ENCODE measurements at regions not wholly inside any gene's neighbourhood (a gene's known extent, or its start where the extent isn't known, plus 50 kb on each side); places are given as distances from the start of the nearest gene placed in this dataset.
"Not testable (repeated sequence)": the region's sequence is repeated elsewhere in the genome, so short reads cannot be mapped to it uniquely, and the experiment has no call there.

DNA sequence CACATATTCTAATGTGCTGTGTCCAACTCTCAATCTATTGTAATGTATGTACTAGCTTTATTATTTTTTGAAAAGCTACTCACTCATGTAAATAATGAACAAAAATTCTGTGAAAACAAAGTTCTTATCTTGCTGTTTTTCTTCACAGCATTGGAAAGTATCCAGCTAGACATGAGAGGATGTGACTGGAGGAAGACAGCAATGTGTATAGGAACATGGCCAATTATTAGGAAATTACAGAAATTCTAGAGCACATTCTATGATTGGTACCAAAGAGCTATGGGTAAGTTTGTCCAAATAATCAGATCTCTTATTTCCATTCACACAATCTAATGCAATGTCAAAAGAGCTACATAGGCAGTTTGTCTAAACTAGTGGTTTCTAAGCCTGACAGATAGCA, 1100.2 kb downstream of the FSCB start:
- no peak for DNase-seq

DNA sequence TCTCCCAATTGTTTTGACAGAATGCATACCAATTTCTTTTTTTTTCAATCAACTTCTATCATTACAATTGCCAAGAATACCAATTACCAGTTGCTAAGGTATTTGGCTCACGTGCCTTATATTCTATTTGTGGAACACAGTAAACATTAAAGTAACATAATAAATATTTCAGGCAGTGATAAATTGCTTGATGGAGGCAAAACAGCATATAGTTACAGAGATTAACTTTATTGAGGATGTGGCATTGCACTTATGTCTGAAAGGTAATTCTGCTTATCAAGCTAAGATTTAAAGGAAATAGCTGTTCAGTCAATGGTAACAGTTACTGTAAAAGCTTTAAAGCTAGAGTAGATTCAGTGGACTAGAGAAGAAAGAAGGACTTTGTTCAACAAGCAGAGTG, 1107.8 kb downstream of the FSCB start:
- DNase-seq, result no peak

DNA sequence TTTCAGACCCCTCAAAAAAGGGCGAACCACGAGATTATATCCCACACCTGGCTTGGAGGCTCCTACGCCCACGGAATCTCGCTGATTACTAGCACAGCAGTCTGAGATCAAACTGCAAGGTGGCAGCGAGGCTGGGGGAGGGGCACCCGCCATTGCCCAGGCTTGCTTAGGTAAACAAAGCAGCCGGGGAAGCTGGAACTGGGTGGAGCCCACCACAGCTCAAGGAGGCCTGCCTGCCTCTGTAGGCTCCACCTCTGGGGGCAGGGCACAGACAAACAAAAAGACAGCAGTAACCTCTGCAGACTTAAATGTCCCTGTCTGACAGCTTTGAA, 1136.6 kb downstream of the FSCB start:
- DNase-seq, result not testable (repeated sequence)

DNA sequence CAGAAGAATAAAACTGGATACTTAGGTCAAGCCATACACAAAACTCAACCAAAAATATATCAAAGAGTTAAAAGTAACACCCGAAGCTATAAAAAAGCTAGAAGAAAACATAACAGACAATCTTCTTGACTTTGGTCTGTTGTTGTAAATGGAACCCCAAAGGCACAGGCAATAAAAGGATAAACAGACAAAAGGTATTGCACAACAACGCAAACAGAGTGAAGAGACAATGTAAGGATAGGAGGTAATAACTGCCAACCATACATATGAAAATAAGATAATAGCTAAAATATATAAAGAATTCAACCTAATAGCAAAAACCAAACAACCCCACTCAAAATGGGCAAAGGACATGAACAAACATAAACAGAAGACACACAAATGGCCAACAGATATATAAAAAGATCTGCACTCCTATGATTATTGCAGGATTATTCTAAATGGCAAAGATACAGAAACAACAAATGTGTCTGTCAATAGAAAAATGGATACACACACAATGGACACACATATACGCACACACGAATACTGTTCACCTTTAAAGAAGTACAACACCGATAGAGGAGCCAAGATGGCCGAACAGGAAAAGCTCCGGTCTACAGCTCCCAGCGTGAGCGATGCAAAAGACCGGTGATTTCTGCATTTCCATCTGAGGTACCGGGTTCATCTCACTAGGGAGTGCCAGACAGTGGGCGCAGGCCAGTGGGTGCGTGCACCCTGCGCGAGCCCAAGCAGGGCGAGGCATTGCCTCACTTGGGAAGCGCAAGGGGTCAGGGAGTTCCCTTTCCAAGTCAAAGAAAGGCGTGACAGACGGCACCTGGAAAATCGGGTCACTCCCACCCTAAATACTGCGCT, 1137.1 kb downstream of the FSCB start:
- no peak for DNase-seq

DNA sequence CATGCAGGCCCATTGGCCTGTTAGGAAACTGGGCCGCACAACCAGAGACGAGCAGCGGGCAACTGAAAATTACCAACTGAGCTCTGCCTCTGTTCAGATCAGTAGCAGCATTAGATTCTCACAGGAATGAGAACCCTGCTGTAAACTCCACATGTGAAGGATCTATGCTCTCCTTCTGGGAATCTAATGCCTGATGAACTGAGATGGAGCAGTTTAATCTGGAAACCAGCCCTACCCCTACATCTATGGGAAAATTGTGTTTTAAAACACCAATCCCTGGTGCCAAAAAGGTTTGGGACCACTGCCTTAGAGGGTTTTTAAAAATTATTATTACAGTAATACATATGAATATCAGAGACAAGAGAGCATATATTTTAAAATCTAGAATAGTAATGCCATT, 1144.5 kb downstream of the FSCB start:
- DNase-seq, result no peak

DNA sequence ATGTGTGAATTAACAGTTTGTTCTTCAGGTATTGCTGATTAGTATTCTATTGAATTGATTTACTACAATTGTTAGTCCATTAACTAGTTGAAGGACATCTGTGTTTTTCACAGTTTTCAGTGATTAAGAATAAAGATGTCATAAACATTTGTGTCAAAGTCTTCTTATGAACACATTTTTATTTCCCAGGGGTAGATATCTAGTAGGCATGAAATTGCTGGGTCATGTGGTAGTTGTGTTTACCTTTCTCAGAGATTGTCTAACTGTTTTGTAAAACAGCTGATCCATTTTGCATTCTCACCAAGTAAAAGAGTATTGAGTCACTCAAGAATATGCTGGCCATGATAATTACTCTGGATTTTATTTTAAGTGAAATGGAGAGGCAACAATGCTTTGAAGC, 1145.3 kb downstream of the FSCB start:
- no peak for DNase-seq

DNA sequence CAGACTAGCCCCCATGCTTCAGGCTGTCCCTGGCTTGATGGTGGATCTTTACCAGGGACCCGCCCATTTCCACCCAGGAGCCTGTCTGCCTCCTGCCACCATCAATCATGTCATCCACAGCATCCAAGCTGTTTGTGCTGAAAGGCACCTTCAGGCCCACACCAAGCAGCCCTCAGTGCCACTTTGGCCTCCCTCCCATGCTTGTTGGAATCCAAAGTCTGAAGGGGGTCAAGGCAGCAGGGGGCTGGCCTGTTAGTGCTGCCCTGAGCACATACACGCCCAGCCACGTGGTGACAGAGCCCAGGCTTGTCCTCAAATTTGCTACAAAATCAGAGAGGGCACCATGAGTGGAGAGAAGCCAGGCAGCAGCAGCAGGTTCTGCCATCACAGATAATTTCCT, 1146.8 kb downstream of the FSCB start:
- no peak for DNase-seq

DNA sequence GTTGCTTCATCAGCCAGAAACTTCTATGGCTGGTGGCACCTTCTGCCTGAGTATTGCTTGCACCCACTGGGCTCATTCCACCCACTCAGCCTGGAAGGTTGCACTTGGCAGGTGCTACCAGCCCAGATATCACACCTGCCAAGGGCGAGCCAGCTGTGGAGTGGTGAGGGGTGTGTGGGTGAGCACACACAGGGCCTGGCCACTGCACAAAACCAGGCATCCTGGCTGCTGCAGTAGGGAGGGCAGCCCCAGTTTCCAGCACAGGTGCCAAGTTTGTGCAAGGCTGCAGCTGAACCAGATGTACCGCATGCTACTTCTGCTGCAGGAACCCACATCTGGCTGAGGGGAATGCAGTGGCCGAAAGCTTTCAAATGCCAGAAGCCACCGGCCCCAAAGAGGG, 1147.8 kb downstream of the FSCB start:
- DNase-seq, result no peak

DNA sequence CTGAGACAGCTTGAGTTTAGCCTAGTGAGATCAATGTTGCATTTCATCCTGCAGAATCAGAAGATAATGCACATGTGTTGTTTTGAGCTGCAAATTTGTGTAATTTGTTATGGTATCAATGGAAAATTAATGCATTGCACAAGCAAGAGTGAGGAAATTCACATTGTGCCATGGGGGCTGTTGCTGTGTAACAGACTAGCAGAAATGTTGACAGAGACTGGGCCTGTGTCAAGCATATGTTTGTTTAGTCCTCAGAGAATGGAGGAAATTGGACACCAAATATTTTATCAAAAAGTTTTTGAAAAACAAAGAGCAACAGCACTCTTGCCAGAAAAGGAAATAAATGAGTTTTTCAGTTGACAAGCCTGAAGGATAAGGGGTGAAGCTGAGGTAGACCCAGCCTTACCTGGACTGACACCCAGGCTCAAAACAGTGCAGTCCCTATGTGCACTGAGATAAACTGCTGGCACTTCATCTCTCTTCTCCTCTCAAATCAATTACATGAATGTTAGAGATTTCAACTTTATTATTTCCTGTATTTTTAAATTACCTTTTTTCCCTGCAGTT, 1150.0 kb downstream of the FSCB start:
- DNase-seq, result no peak

DNA sequence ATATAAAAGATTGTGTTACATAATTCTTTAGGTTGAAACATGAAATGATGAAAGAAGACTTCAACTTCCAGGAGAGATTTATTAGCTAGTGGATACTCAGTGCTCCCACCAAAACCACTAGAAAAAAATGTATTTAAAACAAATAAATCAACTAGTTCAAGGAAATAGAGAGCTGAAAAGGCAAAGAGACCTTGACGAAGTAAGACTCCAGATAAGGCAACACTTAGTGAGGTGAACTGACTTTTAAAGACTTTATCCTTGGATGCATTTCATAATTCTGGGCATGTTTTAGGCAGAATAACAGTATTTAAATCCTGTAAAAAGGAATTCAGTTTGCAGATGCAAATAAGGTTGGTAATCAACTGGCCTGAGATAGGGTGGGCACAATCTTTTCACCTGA, 1150.7 kb downstream of the FSCB start:
- DNase-seq, result no peak

DNA sequence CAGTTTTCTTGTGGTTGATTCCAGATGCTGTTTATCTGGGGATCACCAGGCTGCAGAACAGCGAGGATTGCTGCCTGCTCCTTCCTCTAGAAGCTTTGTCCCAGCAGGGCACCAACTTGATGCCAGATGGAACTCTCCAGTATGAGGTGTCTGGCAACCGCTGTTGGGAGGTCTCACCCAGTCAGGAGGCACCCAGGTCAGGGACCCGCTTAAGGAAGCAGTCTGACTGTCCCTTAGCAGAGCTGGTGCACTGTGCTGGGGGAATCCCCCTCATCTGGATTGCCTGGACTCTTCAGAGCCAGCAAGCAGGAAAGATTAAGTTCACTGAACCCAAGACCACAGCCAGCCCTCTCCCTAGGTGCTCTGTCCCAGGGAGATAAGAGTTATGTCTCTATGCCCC, 1165.2 kb downstream of the FSCB start:
- DNase-seq, result no peak

DNA sequence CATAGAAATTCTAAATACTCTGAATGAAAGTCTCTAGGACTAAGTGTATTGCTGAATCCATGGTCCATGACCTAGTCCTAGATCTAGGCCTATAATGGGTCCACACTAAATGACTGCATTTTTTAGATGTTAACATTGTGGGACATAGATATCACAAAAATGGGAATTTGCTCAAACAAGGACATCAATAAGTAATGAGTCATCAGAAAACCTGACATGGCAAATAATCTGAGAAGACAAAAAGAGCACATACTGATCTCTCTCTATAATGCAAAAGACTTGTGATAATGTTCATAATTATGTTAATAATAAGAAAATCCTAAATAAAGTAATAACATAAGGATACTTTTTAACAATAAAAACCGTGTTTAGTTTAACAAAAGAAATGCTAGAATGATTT, 1168.4 kb downstream of the FSCB start:
- no peak for DNase-seq

DNA sequence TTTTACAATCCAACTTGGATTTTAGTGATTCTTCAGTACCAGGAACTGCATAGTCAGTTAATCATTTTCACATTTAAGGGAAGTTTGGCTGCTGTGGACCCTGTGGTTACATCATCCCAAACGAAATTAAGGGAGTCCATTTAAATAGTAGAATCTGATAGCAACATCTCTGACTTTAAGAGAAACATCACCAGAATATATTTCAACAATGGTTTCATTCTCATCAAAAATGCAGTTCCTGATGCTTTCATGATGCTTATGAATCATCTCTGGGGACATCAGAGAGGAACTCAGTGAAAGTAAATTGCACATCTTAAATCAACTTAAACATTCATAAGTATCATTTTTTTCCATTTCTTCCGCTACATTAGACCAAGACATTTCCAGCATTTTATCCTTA, 1170.7 kb downstream of the FSCB start:
- DNase-seq, result no peak

DNA sequence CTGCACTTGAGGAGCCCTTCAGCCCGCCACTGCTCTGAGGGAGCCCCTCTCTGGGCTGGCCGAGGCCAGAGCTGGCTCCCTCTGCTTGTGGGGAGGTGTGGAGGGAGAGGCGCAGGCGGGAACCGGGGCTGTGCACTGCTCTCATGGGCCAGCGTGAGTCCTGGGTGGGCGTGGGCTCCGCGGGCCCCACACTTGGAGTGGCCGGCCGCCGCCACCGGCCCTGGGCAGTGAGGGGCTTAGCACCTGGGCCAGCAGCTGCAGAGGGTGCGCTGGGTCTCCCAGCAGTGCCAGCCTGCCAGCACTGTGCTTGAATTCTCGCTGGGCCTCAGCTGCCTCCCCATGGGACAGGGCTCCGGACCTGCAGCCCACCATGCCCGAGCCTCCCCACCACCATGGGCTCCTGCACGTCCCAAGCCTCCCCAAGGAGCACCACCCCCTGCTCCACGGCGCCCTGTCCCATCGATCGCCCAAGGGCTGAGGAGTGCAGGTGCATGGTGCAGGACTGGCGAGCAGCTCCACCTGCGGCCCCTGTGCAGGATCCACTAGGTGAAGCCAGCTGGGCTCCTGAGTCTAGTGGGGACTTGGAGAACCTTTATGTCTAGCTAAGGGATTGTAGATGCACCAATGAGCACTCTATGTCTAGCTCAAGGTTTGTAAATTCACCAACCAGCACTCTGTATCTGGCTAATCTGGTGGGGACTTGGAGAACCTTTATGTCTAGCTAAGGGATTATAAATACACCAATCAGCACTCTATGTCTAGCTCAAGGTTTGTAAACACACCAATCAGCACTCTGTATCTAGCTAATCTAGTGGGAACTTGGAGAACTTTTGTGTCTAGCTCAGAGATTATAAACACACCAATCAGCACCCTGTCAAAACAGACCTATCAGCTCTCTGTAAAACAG, 1180.3 kb downstream of the FSCB start:
- not testable (repeated sequence) for DNase-seq

DNA sequence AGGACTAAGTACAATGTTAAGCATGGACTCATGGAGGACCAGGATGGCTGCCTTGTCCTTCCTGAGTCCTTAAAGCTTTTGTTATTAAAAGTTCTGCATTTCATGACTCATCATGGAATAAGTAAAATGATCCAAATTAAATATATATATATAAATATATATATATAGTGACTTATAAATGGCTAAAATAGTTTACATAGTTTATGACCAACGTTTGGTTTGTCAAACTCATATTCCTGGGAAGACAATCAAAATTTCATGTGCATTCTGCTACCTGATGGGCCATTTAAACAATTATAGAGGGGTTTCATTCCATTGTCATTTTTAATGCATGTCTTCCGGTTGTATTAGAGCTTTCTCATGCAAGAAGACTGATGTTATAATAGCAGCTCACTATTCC, 1190.7 kb downstream of the FSCB start:
- DNase-seq, result no peak

DNA sequence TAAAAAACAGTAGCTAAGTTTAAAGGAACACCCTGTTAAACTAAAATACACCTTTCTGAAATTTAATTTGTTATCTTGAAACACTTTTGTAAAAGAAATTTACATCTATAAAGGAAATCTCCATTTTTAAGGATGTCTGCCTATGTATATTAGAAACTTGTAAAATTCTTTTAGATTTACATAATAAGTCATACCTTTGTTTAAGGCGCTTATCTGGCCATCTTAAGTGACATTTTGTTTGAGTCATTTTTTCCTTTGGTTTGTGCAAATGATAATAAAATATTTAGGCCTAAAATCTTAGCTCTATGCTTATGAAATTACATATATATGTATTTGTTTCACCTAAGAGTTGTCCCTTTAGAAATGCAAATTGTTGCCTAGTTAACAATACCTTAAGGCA, 1193.4 kb downstream of the FSCB start:
- DNase-seq, result no peak

DNA sequence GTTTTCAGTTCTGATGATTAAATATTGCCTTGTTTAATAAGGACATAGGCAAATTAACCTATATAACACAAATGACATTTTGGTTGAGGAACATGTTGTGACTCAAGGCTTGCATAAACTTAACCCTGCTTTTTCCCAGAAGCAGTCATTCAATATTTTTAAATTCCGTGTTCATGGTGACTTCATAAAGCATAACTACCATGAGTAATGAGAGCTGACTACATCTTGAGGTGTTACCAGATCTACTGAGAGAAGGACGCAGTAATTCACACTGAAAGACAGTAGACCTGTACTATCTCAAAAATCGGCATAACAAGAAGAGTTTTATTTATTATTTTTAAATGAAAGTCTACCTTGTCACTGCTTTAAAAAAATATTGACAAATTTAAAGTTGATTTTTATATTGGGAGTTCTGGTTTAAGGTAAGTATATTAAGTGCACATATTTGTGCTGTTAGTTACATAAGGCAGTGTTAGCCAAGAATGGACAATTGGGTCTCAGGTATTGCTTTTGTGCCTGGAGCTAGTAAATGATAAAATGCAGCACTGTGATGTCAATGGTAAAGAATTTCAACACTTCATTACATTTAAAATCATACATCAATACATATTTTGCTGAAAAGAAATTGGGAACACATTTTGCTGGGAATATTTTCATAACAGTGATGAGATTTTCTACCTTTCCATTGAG, 1198.5 kb downstream of the FSCB start:
- no peak for DNase-seq

DNA sequence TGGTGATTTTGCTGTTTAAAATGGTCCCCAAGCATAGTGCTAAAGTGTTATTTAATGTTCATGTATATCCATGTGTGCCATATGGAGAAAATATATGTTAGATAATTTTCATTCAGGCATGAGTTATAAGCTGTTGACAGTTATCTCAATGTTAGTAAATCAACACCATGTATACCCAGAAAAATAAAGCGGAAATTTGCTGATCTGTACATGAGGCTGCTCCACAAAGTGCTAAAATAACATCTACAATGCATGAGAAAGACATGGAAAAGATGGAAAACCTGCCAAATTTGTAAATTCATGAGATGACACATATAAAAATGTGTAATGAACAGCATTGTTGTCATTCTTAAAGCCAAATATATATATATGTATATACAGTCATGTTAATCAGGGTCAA, 1199.2 kb downstream of the FSCB start:
- no peak for DNase-seq

DNA sequence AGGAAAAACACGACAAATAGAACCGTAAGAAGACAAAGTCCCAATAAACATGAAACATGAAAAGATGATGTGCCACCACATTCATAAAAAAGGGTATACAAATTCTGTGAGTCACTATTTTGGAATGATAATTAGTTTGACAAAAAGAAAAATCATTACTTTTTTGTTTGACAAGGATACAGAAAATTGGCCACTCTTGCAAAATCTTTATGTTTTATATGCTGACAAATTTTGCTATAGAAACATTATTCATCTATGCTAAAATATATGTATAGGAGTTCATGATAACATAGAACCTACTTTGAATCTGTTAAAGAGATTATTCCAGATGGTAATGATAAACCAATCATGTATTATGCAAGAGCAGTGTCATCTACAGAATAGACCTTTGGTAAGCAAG, 1201.0 kb downstream of the FSCB start:
- no peak for DNase-seq

DNA sequence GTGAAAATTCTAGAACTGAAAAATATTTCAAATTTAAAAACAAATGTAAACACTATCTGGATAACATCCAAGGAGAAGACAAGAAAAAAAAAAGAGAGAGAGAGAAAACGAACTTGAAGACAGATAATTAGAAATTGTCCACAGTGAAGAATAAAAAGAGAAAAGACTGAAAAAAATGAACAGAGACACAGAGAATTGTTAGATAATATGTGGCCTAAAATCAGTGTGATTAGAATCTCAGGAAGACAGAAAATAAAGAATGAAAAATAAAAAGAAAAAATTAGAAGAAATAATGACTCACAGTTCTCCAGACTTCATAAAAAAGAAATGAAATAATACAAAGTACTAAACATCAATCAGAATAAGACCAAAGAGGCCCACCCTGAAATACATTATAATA, 1209.3 kb downstream of the FSCB start:
- DNase-seq, result no peak

DNA sequence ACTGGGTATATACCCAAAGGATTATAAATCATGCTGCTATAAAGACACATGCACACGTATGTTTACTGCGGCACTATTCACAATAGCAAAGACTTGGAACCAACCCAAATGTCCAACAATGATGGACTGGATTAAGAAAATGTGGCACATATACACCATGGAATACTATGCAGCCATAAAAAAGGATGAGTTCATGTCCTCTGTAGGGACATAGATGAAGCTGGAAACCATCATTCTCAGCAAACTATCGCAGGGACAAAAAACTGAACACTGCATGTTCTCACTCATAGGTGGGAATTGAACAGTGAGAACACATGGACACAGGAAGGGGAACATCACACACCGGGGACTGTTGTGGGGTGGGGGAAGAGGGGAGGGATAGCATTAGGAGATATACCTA, 1211.0 kb downstream of the FSCB start:
- DNase-seq, result not testable (repeated sequence)

DNA sequence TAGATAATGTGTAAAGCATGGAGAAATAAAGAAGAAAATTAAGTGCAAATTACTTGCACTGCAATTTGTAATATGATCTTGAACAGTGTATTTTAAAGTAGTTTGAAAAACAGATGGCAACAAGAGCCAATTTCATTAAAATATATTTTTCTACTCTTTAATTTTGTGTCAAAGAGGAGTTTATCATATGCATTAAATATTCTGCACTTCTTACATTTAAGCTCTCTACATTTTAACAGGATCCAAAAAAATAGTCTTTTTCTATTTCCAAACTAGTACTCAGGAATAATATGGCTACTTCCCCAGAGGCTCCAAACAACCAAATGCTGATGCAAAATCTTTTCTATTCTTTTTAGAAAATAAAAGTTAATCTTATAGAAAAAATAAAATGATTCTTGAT, 1221.5 kb downstream of the FSCB start:
- no peak for DNase-seq

DNA sequence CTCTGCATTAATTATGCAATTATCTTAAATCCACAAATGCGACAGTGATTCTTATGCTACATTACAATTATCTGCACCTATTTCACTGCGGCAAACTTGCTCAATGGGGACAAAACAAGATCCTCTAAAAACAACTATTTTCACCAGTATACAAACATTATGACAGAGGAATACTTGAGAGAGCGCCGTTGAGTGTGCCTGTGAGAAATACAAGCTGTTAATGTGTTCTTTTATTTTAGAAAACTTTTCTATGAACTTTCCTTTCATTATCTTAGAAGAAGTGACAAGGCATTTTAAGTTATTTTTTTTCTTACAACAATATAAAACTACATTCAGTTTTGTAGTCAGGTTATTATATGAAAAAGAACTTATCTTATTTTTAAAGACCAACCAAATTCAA, 1247.0 kb downstream of the FSCB start:
- DNase-seq, result no peak

All from right kidney (tissue), 1 donor.